OCI-LY3 (cell line): ENCODE measurements at regions not wholly inside any gene's neighbourhood (a gene's known extent, or its start where the extent isn't known, plus 50 kb on each side); places are given as distances from the start of the nearest gene placed in this dataset.

Experiments
- H2AFZ ChIP-seq: fragments of 200-600, 300-600 bp; shearing (Covaris generic); 2 replicates; pipeline ENCODE4 v1.6.0; 2014; ENCODE audit warnings: antibody characterized with exemption, low read depth, low read length
- H3K27ac ChIP-seq: fragments of 200-600, 300-600 bp; sonication (generic); 2 replicates; pipeline ENCODE4 v1.5.1; 2014; ENCODE audit warnings: mild to moderate bottlenecking, low read length, moderate library complexity, mixed read lengths
- H3K27me3 ChIP-seq: fragments of 200-600, 300-600 bp; sonication (generic); 2 replicates; pipeline ENCODE4 v1.6.1; 2014; ENCODE audit warnings: low read depth, low read length, mixed read lengths
- H3K36me3 ChIP-seq: fragments of 200-600, 300-600 bp; sonication (generic); replicated peaks from 2 replicates; pipeline ENCODE3; 2014; ENCODE audit warnings: low read depth, low read length, mixed read lengths
- H3K4me1 ChIP-seq: fragments of 300-600, 200-600 bp; sonication (generic); 2 replicates; pipeline ENCODE4 v1.6.1; 2014; ENCODE audit warnings: low read length, mixed read lengths
- H3K4me2 ChIP-seq: fragments of 200-600, 300-600 bp; sonication (generic); 2 replicates; pipeline ENCODE4 v1.6.1; 2014; ENCODE audit warnings: low read length, mixed read lengths
- H3K4me3 ChIP-seq: fragments of 300-600, 200-600 bp; sonication (generic); 2 replicates; pipeline ENCODE4 v1.5.1; 2014; ENCODE audit warnings: antibody characterized with exemption, mild to moderate bottlenecking, low read length, moderate library complexity
- H3K79me2 ChIP-seq: fragments of 300-600, 200-600 bp; shearing (Covaris generic); 2 replicates; pipeline ENCODE4 v1.6.1; 2014; ENCODE audit warnings: mild to moderate bottlenecking, low read length, mixed read lengths
- H3K9ac ChIP-seq: fragments of 300-600, 200-600 bp; shearing (Covaris generic); 2 replicates; pipeline ENCODE4 v1.6.0; 2014; ENCODE audit warnings: mild to moderate bottlenecking, low read length, moderate library complexity
- H3K9me3 ChIP-seq: fragments of 200-600, 300-600 bp; shearing (Covaris generic); 2 replicates; pipeline ENCODE4 v1.6.1; 2014; ENCODE audit warnings: low read length, mixed read lengths; ENCODE audit not compliant: insufficient read depth
- H4K20me1 ChIP-seq: fragments of 200-600, 300-600 bp; sonication (generic); 2 replicates; pipeline ENCODE4 v1.6.1; 2016; ENCODE audit warnings: low read length, mixed read lengths; ENCODE audit not compliant: insufficient read depth
- EZH2phosphoT487 ChIP-seq: fragments of 200-600 bp; shearing (Covaris generic); IDR thresholded peaks from 2 replicates; pipeline ENCODE4 v1.6.1; 2018; ENCODE audit warnings: antibody characterized with exemption, mixed run types, low read depth
- TF ChIP-seq, protein P1 (sequence below): fragments of 200-600, 300-600 bp; sonication (generic); IDR thresholded peaks from 2 replicates; pipeline ENCODE4 v1.5.1; 2014; ENCODE audit warnings: antibody characterized with exemption, low read length, low read depth

DNA sequence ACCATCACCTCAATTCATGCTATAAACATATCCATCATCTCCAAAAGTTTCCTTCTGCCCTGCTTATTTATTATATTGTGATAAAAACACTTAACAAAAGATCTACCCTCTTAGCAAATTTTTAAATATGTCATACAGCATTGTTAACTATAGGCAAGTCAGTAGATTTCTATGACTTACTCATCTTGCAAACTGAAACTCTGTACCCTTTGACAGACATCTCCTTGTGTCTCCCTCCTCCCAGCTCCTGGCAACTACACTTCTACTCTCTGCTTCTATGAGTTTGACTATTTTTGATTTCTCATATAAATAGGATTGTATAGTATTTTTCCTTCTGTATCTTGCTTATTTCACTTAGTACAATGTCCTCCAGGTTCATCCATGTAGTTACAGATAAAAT is 174.8 kb downstream of the TNFSF18 start:
- no peak overlapping the region for H3K4me3 ChIP-seq
- H3K9ac ChIP-seq, result no peak overlapping the region
- TF ChIP-seq EZH2phosphoT487, result no peak
- TF ChIP-seq, protein P1, sequence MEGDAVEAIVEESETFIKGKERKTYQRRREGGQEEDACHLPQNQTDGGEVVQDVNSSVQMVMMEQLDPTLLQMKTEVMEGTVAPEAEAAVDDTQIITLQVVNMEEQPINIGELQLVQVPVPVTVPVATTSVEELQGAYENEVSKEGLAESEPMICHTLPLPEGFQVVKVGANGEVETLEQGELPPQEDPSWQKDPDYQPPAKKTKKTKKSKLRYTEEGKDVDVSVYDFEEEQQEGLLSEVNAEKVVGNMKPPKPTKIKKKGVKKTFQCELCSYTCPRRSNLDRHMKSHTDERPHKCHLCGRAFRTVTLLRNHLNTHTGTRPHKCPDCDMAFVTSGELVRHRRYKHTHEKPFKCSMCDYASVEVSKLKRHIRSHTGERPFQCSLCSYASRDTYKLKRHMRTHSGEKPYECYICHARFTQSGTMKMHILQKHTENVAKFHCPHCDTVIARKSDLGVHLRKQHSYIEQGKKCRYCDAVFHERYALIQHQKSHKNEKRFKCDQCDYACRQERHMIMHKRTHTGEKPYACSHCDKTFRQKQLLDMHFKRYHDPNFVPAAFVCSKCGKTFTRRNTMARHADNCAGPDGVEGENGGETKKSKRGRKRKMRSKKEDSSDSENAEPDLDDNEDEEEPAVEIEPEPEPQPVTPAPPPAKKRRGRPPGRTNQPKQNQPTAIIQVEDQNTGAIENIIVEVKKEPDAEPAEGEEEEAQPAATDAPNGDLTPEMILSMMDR, result no peak
- H4K20me1 ChIP-seq, result no peaks in the 10 kb centered on the region
- H3K36me3 ChIP-seq, result no peaks in the 10 kb centered on the region
- peak overlapping the region; percentile 10 for H3K4me2 ChIP-seq
- H3K27me3 ChIP-seq, result peaks cover 9% of the 10 kb centered on the region
- H3K4me1 ChIP-seq, result peaks cover 50% of the 10 kb centered on the region
- H2AFZ ChIP-seq, result no peak overlapping the region
- no peak overlapping the region for H3K27ac ChIP-seq
- H3K9me3 ChIP-seq, result no peaks in the 10 kb centered on the region
- H3K79me2 ChIP-seq, result no peaks in the 10 kb centered on the region

DNA sequence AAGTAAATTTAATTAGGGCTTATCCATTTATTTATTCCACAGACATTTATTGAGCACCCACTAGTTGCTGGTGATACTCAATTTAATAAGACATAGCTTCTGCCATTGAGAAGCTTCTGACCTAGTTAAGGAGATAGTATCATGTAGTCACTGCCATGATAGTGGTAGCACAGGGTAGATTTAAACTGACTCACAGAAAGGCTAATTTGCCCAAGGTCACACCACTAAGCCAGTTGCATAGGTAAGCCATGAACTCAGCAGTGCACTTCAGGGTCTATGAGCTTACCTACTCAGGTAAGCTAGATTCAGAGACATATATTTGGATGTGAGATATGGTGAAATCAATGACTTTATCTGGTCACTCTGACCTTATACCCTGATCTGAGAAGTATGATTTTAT is 168.4 kb downstream of the TNFSF18 start:
- H4K20me1 ChIP-seq, result no peaks in the 10 kb centered on the region
- H3K9ac ChIP-seq, result no peak overlapping the region
- no peak overlapping the region for H3K27ac ChIP-seq
- peaks cover 30% of the 10 kb centered on the region for H3K4me1 ChIP-seq
- TF ChIP-seq EZH2phosphoT487, result no peak
- TF ChIP-seq, protein P1, result no peak
- H2AFZ ChIP-seq, result no peak overlapping the region
- H3K79me2 ChIP-seq, result no peaks in the 10 kb centered on the region
- H3K4me3 ChIP-seq, result peak overlapping the region; percentile 53; the same call in 1 of the 2 replicates
- H3K4me2 ChIP-seq, result peak overlapping the region; percentile 73
- no peaks in the 10 kb centered on the region for H3K36me3 ChIP-seq
- H3K9me3 ChIP-seq, result no peaks in the 10 kb centered on the region
- peaks cover 50% of the 10 kb centered on the region for H3K27me3 ChIP-seq

DNA sequence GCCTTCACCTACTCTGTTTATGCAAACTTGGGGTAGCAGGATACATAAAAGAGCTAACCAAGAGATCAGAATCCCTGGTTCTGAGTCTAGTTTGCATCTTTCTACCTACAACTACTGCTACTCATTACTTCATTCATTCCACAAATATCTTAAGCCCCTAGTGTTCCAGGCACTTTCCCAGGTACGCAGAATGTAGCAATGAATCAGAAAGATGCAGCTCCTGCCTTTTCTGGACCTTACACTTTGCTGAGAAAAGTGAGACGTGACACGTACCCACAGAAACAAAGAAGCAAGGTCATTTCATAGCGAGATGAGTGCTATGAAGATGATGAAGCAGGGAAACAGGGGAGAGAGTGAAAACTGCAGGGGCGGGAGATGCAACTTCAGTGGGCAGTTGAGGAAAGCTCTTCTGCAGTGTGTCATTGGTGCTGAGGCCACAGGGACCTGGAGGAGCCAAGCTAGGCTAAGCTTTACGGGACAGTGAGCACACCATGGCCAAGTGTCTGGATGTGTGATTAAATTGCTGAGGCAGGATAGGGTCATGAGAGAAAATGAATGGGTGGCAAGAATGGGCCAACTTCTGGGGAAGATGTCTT is 167.9 kb downstream of the TNFSF18 start:
- H3K27me3 ChIP-seq, result peaks cover 52% of the 10 kb centered on the region
- peak overlapping the region; percentile 73 for H3K4me2 ChIP-seq
- H3K4me1 ChIP-seq, result peaks cover 30% of the 10 kb centered on the region
- peak overlapping the region; percentile 36; the same call in 1 of the 2 replicates for H3K9ac ChIP-seq
- no peaks in the 10 kb centered on the region for H3K9me3 ChIP-seq
- peak overlapping the region; percentile 70 for H3K27ac ChIP-seq
- H4K20me1 ChIP-seq, result no peaks in the 10 kb centered on the region
- no peaks in the 10 kb centered on the region for H3K79me2 ChIP-seq
- TF ChIP-seq, protein P1, result no peak
- TF ChIP-seq EZH2phosphoT487, result no peak
- H2AFZ ChIP-seq, result peak overlapping the region; percentile 15; the same call in 1 of the 2 replicates
- H3K4me3 ChIP-seq, result peak overlapping the region; percentile 53
- H3K36me3 ChIP-seq, result no peaks in the 10 kb centered on the region

DNA sequence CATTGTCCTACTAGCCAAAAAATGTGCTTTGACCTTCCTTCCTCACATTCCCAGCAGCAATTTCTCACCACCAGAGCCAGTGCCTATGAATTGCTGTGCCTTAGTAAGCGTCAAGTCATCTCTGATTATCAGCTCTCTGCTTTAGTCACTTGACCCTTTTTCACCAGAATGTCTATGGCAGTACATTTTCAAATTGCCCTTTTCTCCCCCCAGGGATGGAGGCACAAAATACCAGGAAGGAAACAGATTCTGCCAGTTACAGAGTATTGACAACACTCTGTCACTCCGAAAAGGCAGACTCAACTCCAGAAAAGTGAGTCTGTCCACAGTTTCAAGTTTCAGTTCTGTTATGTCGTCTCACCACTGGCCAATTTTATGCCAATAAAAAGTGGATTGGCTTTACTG is 167.4 kb downstream of the TNFSF18 start:
- H3K4me3 ChIP-seq, result peak overlapping the region; percentile 53
- no peaks in the 10 kb centered on the region for H3K36me3 ChIP-seq
- H3K4me2 ChIP-seq, result peak overlapping the region; percentile 73
- H4K20me1 ChIP-seq, result no peaks in the 10 kb centered on the region
- H3K9me3 ChIP-seq, result no peaks in the 10 kb centered on the region
- peak overlapping the region; percentile 70 for H3K27ac ChIP-seq
- peaks cover 30% of the 10 kb centered on the region for H3K4me1 ChIP-seq
- H3K79me2 ChIP-seq, result no peaks in the 10 kb centered on the region
- peak overlapping the region; percentile 36; the same call in 1 of the 2 replicates for H3K9ac ChIP-seq
- peaks cover 54% of the 10 kb centered on the region for H3K27me3 ChIP-seq
- no peak for TF ChIP-seq EZH2phosphoT487
- TF ChIP-seq, protein P1, result no peak
- H2AFZ ChIP-seq, result no peak overlapping the region
